H7 (cell line): ENCODE measurements at regions not wholly inside any gene's neighbourhood (a gene's known extent, or its start where the extent isn't known, plus 50 kb on each side); places are given as distances from the start of the nearest gene placed in this dataset.

Experiments
- DNase-seq: peaks from one replicate; pipeline ENCODE4 v3.0.0; 2012
- H3K27me3 ChIP-seq: 2 replicates; pipeline ENCODE4 v1.6.0; 2011; ENCODE audit warnings: mild to moderate bottlenecking, low read length; ENCODE audit not compliant: control insufficient read depth, insufficient read depth
- H3K36me3 ChIP-seq: replicated peaks from 2 replicates; pipeline ENCODE4 v1.5.1; 2011; ENCODE audit warnings: low read length; ENCODE audit not compliant: control insufficient read depth, insufficient read depth
- H3K4me3 ChIP-seq: 2 replicates; pipeline ENCODE4 v1.5.1; 2011; ENCODE audit warnings: low read depth, mild to moderate bottlenecking, control low read depth, low read length, moderate library complexity; ENCODE audit not compliant: insufficient read depth

DNA sequence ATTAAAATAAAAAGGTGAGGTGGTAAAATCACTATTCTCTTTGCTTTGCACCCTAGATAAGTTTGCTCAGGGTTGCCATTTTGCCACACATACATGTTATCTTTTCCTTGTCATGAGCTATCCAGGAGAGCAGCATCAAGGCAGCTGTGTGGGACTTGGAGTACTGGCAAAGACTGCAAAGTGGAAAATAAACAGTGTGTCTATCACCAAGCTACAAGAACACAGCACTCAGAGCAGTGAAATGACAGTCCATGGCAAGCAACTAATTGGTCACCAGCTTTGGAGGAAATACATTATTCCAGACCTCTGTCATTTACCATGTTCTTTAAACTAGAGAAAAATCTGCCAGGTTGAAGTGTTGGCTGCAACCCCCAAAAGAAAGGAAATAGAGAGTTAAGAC lies 687.8 kb upstream of the FANCL start:
- Histone ChIP-seq H3K27me3 (no peaks in the 10 kb centered on the region), H3K4me3 (no peak overlapping the region), H3K36me3 (no peaks in the 10 kb centered on the region)
- DNase-seq = no peak

DNA sequence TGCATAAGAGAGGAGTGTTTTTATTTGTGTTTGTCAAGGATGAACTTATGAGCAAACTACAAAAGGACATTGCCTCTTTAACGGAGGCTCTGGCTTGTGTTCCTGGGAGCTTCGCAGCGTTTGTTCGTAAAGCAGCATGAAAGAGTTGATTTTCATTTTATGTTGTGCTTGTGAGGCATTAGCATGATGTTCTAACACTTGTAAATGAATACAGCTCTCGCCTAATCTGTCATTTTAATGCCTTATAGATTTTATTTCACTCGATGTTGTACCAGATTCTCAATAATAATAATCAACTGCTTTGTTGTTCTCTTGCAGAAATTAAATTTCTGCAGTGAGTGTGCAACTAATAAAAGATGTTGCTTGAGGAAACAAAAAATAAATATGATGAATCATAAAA lies 687.3 kb upstream of the FANCL start:
- Histone ChIP-seq H3K36me3 (no peaks in the 10 kb centered on the region), H3K27me3 (no peaks in the 10 kb centered on the region), H3K4me3 (no peak overlapping the region)
- no peak for DNase-seq

DNA sequence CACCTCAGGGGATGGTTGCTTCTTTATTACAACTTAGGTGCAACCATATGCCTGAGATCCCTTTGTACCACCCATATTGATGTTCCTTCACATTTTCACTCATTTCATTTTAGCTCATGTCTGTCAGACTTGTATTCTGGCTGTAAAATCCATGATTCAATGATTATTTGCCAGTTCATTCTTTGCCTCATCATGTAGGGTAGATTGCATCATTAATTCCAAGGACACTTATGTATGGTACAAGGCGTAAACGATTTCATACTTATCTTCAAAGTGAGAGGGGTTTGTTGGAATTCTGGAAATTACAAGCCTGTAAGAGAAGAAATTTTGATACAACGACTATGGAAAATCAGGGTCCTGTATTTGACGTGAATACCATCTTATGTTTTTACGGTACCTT lies 685.0 kb upstream of the FANCL start:
- no peaks in the 10 kb centered on the region for H3K27me3 ChIP-seq
- no peak overlapping the region for H3K4me3 ChIP-seq
- no peaks in the 10 kb centered on the region for H3K36me3 ChIP-seq
- DNase-seq = no peak

DNA sequence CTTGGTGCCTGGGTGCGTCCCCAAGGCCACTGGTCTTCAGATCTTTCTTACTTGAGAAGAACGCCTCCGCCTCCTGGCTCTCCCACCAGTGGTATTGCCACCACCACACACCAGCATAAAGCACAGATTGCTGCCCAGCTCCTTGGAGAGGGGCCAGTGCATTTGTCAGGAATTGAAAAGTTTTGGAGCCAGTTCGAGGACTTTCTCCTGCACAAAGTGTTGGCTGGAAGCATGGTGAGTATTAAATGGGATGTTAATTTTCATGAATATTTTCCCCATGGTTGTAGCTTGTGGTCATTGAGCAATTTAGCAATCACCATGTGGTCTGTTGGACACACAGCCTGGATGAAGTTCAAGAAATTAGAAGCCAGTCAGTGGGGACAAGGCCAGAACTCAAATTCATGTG lies 684.6 kb upstream of the FANCL start:
- Histone ChIP-seq H3K27me3 (no peaks in the 10 kb centered on the region), H3K4me3 (no peak overlapping the region), H3K36me3 (no peaks in the 10 kb centered on the region)
- DNase-seq = no peak

DNA sequence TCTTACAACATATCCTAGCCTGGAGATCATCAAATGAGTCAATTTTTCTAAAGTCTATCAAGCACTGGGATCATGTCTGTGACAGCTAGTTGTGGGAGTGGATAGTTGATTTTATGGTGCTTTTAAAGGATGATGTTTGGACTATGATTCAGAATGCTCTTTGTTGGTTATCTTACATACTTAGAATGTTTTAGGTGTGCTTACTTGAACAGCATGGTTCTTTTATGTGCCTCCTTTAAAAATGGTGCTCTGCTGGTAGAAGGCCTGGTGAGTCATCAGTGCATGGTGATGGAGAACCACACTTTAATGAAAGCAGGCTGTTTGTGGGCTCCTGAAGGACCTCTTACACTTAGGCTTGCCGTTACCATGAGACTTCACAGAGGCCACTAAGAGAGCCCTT lies 682.7 kb upstream of the FANCL start:
- Histone ChIP-seq H3K4me3 (no peak overlapping the region), H3K27me3 (no peaks in the 10 kb centered on the region), H3K36me3 (no peaks in the 10 kb centered on the region)
- DNase-seq = no peak

DNA sequence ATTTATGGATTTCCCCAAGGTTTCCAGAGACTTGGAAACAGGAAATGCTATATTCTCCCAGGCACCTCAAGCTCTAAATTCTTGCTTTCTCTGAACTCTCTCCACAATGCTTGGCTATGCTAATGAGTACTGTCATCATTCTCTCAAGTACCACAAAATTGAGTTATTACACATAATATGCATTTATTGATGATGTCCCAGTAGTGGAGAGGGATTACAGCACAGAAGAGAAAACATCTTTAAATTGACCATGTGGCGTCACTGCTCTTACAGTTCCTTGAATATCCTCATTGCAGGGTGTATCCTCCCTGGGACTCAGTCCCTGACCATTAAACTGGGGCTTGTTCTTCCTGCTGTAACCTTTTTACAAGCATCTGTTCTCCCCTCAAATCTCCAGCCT lies 681.1 kb upstream of the FANCL start:
- Histone ChIP-seq H3K4me3 (no peak overlapping the region), H3K36me3 (no peaks in the 10 kb centered on the region), H3K27me3 (no peaks in the 10 kb centered on the region)
- DNase-seq = no peak

DNA sequence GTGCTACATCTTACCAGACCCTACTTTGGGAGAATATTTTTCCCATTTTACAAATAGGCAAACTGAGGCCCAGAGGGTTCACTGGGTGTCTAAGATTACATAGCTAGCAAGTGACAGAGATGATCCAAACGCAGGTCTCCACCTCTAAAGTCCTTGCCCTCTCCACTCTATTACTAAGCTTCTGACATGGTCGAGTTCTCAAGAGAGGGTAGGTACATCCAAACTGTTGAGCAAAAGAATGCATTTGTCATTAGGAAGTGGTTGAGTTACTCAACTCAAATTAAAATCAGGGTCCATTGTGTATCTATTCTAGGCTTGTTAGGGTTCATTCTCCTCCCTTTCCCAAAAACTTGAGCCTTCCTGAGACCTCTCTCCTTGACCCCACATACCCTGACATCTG lies 680.6 kb upstream of the FANCL start:
- no peaks in the 10 kb centered on the region for H3K36me3 ChIP-seq
- no peak overlapping the region for H3K4me3 ChIP-seq
- H3K27me3 ChIP-seq = no peaks in the 10 kb centered on the region
- no peak for DNase-seq

DNA sequence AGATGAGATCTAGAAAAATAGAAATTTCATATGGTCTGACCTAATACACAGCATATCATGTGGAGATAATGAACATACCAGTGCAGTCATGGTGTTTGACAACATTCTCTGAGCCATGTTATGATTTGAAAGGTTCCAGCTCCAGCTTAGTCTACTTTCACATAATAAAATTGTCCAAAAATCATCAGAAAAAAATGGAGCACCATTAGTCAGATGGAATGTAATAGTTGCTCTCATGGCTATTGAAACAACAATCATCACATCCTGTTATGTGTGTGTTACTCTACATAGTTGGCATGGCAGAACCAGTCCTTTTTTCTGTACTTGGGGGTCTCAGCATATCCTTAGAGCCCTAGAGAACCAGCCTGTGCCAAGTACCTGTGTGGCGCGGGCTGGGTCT lies 678.9 kb upstream of the FANCL start:
- H3K27me3 ChIP-seq = no peaks in the 10 kb centered on the region
- no peaks in the 10 kb centered on the region for H3K36me3 ChIP-seq
- no peak for DNase-seq
- no peak overlapping the region for H3K4me3 ChIP-seq

DNA sequence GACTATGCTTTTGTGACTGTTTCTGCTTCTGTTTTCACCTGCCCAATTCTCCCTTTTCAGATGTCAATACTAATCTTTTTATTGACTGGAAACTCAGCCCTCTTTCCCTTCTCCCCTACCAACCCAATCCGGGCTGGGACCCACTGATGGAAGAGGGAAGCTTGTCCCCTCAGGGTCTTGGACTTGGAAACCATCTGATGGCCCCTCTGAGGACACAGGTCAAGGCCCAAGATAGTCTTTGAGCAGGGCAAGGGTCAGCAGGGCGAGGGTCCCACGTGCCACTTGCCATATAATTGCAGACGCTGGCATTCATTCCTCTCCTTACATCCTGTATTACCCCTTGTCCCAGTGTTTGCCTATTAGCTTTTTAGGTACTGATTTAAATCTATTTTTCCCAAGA lies 678.2 kb upstream of the FANCL start:
- Histone ChIP-seq H3K36me3 (no peaks in the 10 kb centered on the region), H3K27me3 (no peaks in the 10 kb centered on the region), H3K4me3 (no peak overlapping the region)
- no peak for DNase-seq

DNA sequence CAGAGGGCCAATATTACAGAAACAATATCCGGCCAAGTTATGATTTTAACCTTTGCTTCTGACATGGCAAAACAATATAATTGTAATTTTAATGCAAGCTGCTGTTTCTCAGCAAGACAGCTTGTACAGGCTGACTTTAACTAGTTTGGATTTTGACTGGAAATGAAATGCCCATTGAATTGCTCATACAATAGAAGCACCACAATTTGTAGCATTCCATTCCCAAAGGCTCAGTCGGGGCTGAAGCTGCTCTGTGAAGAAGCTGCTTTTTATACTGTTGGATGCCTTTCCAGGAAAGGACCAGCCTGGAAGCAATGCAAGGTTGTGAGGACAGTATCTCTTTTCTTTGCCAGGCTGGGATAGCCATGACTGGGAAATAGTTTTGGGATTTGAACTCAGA lies 677.0 kb upstream of the FANCL start:
- no peak for DNase-seq

DNA sequence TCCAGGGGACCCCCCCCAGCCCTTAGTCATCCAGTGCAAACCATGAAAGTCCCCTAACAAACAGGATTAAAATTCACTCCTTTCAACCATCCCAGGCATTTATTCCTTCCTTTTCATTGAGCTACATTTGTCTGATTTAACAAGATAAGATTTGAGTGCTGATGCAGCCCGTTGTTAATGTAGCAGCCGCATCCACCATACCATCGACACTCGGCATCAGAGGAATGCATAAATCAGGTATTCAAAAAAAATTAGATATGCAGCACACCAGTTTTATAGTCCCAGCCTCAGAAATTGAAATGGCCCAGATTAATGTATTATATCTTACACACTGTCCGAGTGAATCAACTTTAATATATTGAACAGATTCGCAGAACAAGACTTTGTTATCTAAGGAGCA lies 676.5 kb upstream of the FANCL start:
- no peaks in the 10 kb centered on the region for H3K27me3 ChIP-seq
- no peak overlapping the region for H3K4me3 ChIP-seq
- H3K36me3 ChIP-seq = no peaks in the 10 kb centered on the region
- no peak for DNase-seq

More for the DNA sequence above, 677.0 kb upstream of the FANCL start:
- Histone ChIP-seq H3K36me3 (no peaks in the 10 kb centered on the region), H3K4me3 (no peak overlapping the region), H3K27me3 (no peaks in the 10 kb centered on the region)

DNA sequence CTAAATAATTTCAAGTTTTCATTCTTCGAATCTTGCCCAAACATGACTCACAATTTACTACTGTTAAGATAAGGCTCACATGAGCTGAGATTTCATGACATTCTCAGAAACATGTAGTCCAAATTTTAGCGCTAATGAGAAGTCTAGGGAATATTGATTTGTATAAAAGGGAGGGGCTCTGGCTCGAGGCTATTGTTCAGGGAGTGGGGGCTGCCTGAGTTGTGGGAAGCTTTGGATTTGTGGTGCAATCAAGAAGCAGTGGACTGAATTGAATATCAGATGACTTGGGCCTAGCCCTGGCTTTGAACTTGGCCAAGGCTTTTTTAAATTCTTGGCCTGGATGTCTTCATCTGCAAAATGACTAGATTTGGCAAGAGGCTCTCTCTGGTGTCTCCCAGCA lies 674.9 kb upstream of the FANCL start:
- Histone ChIP-seq H3K4me3 (no peak overlapping the region), H3K27me3 (no peaks in the 10 kb centered on the region), H3K36me3 (no peaks in the 10 kb centered on the region)
- DNase-seq = no peak

DNA sequence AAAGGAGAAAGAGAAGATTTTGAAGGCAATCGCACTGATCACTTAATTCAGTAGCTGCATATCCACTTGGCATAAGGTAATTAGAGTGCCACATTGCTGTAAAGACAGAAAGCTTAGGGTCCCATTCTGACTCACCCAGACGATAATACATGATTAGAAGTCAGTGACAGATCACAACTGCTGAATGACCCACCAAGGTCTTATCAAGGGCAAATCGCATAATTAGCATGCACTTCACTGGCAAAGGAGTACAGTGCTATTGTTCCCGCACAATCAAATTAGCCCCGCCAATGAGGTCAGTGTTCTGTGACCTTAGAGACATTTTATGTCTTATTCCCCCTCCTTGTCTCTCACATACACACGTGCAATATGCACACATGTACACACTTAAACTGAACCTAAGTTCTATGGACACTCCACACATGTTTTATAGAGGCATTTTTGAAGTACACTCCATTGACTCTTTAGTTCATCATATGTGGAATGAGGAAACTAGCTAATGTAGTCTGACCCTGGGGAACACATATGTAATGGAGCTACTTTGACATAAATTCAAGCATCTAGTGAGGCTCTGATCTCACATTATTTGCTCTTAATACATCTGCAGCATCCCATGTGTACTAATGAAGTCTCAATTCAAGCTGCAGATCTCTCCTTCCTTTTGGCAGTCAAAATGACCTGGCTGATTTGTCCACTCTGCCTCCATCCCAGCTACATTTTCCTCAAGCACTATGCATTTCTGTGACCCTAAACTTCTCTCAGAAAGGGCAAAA lies 673.8 kb upstream of the FANCL start:
- Histone ChIP-seq H3K36me3 (no peaks in the 10 kb centered on the region), H3K27me3 (no peaks in the 10 kb centered on the region), H3K4me3 (no peak overlapping the region)
- DNase-seq = no peak

DNA sequence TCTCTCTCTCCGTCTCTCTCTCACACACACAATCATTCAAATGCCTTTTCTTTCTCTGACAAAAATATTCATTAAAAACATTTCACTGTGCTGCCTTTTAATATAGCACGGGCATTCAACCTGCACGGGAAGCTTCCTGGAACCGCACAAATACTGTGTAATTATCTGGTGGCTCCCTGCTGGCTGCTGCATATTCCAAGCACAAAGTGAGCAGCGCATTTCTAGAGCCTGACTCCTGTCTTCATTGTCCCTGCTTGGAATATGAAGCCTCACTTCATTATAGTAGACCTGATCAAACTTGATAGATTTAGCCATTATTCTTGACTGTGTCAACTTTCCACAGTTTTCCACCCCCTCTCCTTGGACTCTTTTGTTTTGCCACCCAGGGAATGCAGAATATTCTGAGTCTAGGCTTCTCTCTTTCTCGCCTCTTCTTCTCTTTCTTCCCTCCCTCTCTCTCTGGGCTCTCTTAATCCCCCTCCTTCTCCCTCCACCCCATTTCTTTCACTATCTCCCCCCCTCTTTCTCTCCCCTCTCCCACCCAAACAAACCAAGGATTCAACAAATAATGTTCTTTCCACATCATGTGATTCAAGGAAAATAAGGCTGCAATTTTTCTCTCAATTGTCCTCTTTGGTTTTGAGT lies 672.1 kb upstream of the FANCL start:
- H3K36me3 ChIP-seq = no peaks in the 10 kb centered on the region
- peak; percentile 1 for DNase-seq
- H3K4me3 ChIP-seq = no peak overlapping the region
- H3K27me3 ChIP-seq = no peaks in the 10 kb centered on the region

DNA sequence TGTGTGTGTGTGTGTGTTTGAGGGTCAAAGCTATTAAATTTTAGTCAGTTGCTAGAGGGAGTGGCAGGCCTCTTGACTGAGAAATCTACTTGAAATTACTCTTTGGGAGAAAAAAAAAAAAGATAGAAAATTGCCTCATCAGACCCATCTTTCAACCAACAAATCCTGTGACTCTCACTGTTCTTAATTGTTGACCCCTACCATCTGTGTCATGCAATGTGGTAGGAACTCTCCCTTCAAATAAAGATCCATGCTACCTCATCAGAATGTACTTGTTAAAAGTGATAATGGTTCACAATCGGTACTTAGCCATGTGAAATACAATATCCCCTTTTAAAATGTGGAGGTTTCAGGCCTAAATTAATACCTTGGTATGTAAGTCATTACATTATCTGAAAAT lies 670.8 kb upstream of the FANCL start:
- Histone ChIP-seq H3K36me3 (no peaks in the 10 kb centered on the region), H3K4me3 (no peak overlapping the region), H3K27me3 (no peaks in the 10 kb centered on the region)
- no peak for DNase-seq
